HG02642 (cell line): ENCODE measurements at regions not wholly inside any gene's neighbourhood (a gene's known extent, or its start where the extent isn't known, plus 50 kb on each side); places are given as distances from the start of the nearest gene placed in this dataset.
"Not testable (repeated sequence)": the region's sequence is repeated elsewhere in the genome, so short reads cannot be mapped to it uniquely, and the experiment has no call there.

Experiments
- ATAC-seq: cut with Tn5 transposase; IDR thresholded peaks from one replicate; pipeline ENCODE4 v1.9.1; 2021; ENCODE audit warnings: mild to moderate bottlenecking; ENCODE audit not compliant: unreplicated experiment, poor library complexity

- no peak for ATAC-seq
Measured at GRCh38 chr5:135279328-135279727, 119.7 kb downstream of the MACROH2A1 start.

DNA sequence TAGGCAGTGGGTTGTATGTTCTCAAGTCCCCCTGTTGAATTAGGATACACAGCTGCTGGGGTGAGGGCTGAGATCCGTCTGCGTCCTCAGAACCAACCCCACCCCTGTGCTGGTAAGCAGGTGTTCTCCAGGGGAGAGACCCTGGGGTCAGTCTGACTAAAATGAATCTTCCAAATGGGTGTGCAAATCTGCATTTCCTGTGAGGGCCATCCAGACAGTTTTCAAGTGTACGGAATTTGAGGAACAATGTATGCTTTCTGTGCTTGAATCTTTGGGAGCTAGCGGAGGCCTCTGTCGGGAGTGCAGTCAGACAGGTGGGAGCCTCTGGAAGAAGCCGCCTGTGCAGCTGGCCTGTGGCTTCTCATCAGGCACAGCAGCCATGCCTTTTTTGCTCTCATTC lies 122.9 kb downstream of the MACROH2A1 start:
- no peak for ATAC-seq

DNA sequence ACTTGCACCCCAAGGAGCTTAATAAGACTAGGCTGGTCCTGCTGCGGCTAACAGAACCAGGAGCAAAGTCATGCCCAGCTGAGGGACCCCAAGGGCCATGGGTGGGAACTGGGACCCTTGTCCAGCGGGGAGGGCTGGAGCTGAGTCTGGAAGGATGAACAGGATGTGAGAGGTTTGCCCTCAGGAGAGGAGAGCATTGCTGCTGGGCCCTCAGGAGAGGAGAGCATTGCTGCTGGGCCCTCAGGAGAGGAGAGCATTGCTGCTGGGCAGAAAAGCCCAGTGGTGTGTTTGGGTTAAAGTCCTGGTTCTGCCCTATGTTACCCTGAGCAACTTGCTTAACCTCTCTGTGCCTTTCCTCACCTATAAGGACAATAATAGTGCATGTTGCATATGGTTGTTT lies 125.8 kb downstream of the MACROH2A1 start:
- ATAC-seq: no peak

DNA sequence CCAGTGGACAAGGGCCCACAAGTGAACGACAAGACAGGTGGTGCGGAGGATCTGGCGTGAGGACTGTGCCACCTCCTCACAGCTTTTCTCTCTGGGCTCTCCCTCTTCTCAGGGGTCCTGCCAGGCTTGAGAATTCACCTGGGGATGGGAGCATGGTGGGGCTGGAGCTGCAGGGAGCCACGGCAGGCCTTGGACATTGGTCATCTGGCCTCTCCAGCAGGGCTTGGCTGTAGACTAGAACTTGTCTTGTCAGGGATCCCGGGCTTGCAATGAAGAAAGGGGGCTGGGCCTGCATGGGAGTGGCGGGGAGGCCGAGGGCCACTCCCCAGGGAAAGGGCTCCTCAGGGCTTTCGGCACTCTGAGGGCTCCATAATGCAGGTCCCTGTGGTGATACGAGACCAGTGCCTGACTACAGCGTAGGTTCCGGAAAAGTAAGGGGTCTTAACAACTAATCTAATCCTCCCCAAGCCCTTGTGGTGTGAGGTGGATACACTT lies 126.7 kb downstream of the MACROH2A1 start:
- ATAC-seq: no peak

GRCh38 chr5:135271533-135272310 lies 127.3 kb downstream of the MACROH2A1 start:
- ATAC-seq: no peak

GRCh38 chr5:135269931-135270421 lies 129.1 kb downstream of the MACROH2A1 start:
- ATAC-seq: no peak

DNA sequence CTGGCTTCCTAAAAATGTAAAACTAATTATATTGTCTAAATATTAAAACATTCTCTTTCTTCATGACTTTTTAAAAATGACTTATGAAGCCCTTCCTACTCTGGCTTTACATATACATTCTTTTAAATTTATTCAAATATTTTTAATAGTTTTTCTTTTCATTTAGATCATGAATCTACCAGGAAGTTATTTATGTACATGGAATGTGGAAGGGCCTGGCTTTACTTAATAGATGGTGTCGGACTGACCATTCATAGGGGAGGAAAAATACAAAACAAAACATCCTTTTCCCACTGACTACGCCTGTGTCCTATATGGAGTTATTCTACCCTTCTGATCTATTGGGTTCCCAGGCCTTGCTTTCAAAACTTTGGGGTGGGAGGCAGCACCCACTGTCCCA lies 129.8 kb downstream of the MACROH2A1 start:
- ATAC-seq: no peak

GRCh38 chr5:135266975-135267374 lies 132.1 kb downstream of the MACROH2A1 start:
- no peak for ATAC-seq

GRCh38 chr5:135266303-135266635 lies 132.8 kb downstream of the MACROH2A1 start:
- ATAC-seq: no peak

- ATAC-seq: no peak
Measured at GRCh38 chr5:135265497-135266302, 133.3 kb downstream of the MACROH2A1 start.

DNA sequence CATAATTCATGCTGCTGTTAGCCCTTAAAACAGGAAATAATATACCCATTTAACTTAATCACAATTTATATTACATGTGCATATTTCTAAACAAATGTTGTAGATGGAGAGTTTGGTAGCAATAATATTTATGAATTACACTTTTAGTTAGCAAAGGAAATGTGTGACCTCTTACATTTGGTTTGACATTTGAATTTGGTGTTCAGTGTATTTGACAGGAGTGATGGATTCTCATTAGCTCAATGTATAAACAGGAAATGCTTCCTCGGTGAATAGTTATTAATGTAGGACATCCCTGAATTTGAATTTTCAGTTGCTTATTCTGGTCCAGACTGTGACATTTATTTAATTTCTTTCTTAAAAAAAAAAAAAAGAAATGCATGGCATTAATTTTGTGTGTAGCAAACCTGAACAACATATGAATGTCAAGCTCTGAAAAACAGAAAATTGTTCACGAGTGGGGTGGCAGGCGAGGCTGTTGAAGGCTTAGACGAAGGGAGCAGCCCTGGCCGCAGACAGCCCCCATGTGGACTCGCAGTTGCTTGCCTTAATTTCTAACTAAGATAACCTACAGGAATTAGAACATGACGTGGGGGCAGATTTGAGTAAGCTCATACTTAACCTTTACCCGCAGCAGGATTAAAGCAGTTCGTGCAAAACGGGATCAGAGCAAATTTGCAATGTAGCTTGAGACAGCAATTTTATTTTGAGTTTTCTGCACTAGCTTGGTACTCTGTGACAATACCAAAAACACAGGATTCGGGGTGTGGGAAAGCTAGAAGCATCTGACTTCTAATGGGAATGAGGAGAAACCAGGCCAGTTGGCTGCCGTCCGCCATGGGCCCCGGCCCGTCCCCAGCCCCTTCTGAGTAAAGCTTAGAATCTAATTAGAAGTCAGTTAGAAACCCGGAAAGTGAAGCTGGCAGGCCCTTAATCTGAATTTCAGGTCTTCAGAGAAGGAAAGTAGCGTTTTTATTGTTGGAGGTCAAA lies 134.3 kb downstream of the MACROH2A1 start:
- ATAC-seq: no peak

- no peak for ATAC-seq
Measured at GRCh38 chr5:135263022-135263668, 135.9 kb downstream of the MACROH2A1 start.

GRCh38 chr5:135262364-135262763 lies 136.7 kb downstream of the MACROH2A1 start:
- ATAC-seq: no peak

- not testable (repeated sequence) for ATAC-seq
Measured at GRCh38 chr5:135260108-135260507, 138.9 kb downstream of the MACROH2A1 start.

GRCh38 chr5:135255461-135256178 lies 143.4 kb downstream of the MACROH2A1 start:
- ATAC-seq: no peak

GRCh38 chr5:135254183-135254582 lies 144.8 kb downstream of the MACROH2A1 start:
- no peak for ATAC-seq

DNA sequence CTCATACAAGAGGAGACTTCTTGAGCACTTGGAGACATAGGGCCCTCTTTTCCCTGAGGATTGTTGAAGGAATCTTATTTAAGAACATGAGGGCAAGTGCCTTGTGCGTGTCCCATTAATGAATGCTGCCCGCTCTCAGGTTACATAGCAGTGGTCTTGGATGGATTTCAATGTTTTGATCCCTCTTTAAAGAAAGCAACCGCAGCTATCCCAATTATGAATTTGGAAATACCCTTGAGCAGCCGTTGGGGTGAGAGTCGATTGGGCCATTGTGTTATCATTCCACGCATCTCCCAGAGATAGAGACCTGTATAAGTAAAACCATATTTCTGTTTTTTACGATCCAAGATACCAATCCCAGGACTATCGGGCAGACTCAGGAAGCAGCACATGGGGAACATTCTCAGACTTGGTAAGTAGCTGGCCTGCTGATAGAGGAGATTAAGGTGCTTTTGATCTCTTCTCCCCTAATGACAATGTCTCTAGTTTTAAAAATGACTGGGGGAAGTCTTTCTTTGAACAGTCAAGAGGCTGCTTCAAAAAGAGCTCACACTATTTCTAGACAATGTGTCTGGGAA lies 145.3 kb downstream of the MACROH2A1 start:
- ATAC-seq: no peak

- ATAC-seq: no peak
Measured at GRCh38 chr5:135251093-135251492, 147.9 kb downstream of the MACROH2A1 start.

- ATAC-seq: no peak
Measured at GRCh38 chr5:135250671-135251070, 148.4 kb downstream of the MACROH2A1 start.
